ENCODE measurements at regions not wholly inside any gene's neighbourhood (a gene's known extent, or its start where the extent isn't known, plus 50 kb on each side); places are given as distances from the start of the nearest gene placed in this dataset.

- TF ChIP-seq POLR2A (IDR thresholded peaks at IDR 0.05), result no peak
- no peak for TF ChIP-seq CTCF (IDR thresholded peaks at IDR 0.05)
- no peak for TF ChIP-seq EP300 (IDR thresholded peaks at IDR 0.05)
- intact Hi-C loops (cut with DNase I), result loop anchor here (5.0 to 10.0 kb wide), 5 partner anchors 93 to 985 kb away; partner anchors contain the start of gene ZMIZ1 (in 2 of the 4)
- H3K4me3 ChIP-seq, result no peak overlapping the region
- no peaks in the 10 kb centered on the region for H3K9me3 ChIP-seq
- WGBS, 3 donors, result 77 to 79% (median 78%) methylated on average over 7 to 10 of the region's 10 CpGs
- H3K36me3 ChIP-seq, result no peaks in the 10 kb centered on the region
- no peaks in the 10 kb centered on the region for H3K27me3 ChIP-seq
- H3K4me1 ChIP-seq (ENCODE audit: insufficient read depth), result peaks cover 14% of the 10 kb centered on the region
- H3K27ac ChIP-seq, result peak overlapping the region in 1 of 2 donors; percentile 35
- DNase-seq, result peak; percentile 45 to 70 (median 65)
These were observed 178.6 kb downstream of the RPS24 start for GRCh38 chr10:78212060-78212785.

GRCh38 chr10:78212786-78213175, 179.1 kb downstream of the RPS24 start:
- 90 to 97% (median 96%) methylated on average over 7 of the region's 7 CpGs for WGBS, 3 donors
- peaks cover 14% of the 10 kb centered on the region for H3K4me1 ChIP-seq (ENCODE audit: insufficient read depth)
- TF ChIP-seq EP300 (IDR thresholded peaks at IDR 0.05), result no peak
- DNase-seq, result no peak
- intact Hi-C loops (cut with DNase I), result loop anchor here (5.0 to 10.0 kb wide), 5 partner anchors 92 to 985 kb away; partner anchors contain the start of gene ZMIZ1 (in 2 of the 4)
- no peaks in the 10 kb centered on the region for H3K9me3 ChIP-seq
- peak overlapping the region in 1 of 2 donors; percentile 35 for H3K27ac ChIP-seq
- no peaks in the 10 kb centered on the region for H3K27me3 ChIP-seq
- no peak overlapping the region for H3K4me3 ChIP-seq
- H3K36me3 ChIP-seq, result no peaks in the 10 kb centered on the region

GRCh38 chr10:78214955-78215354, 181.3 kb downstream of the RPS24 start:
- Histone ChIP-seq H3K36me3 (no peaks in the 10 kb centered on the region), H3K4me3 (no peak overlapping the region), H3K4me1 (ENCODE audit: insufficient read depth) (peaks cover 14% of the 10 kb centered on the region), H3K9me3 (no peaks in the 10 kb centered on the region), H3K27me3 (no peaks in the 10 kb centered on the region), H3K27ac (peak overlapping the region; percentile 24 to 64)
- TF ChIP-seq CTCF (IDR thresholded peaks at IDR 0.05), result no peak
- TF ChIP-seq POLR2A (IDR thresholded peaks at IDR 0.05), result no peak
- TF ChIP-seq EP300 (IDR thresholded peaks at IDR 0.05), result no peak
- 85 to 93% (median 93%) methylated on average over 4 of the region's 4 CpGs for WGBS, 3 donors
- DNase-seq, result no peak
- intact Hi-C loops (cut with DNase I), result loop anchor here (5.0 to 10.0 kb wide), 5 partner anchors 90 to 982 kb away; partner anchors contain the start of gene ZMIZ1 (in 2 of the 4)

GRCh38 chr10:78215645-78216044, 182.0 kb downstream of the RPS24 start:
- H3K27me3 ChIP-seq, result no peaks in the 10 kb centered on the region
- H3K27ac ChIP-seq, result peak overlapping the region; percentile 24 to 64
- TF ChIP-seq EP300 (IDR thresholded peaks at IDR 0.05) (no peak), POLR2A (IDR thresholded peaks at IDR 0.05) (no peak), CTCF (IDR thresholded peaks at IDR 0.05) (no peak)
- intact Hi-C loops (cut with DNase I), result loop anchor here (5.0 to 10.0 kb wide), 4 partner anchors 89 to 982 kb away; partner anchors contain the start of gene ZMIZ1 (in 2 of the 4)
- DNase-seq, result peak; percentile 77 to 92 (median 83)
- no peak overlapping the region for H3K4me3 ChIP-seq
- H3K9me3 ChIP-seq, result no peaks in the 10 kb centered on the region
- H3K4me1 ChIP-seq (ENCODE audit: insufficient read depth), result peaks cover 14% of the 10 kb centered on the region
- WGBS, 3 donors, result 11 to 13% (median 12%) methylated on average over 12 of the region's 12 CpGs
- no peaks in the 10 kb centered on the region for H3K36me3 ChIP-seq

GRCh38 chr10:78217336-78217735, 183.7 kb downstream of the RPS24 start:
- no peak for DNase-seq
- intact Hi-C loops (cut with DNase I), result loop anchor here (5.0 to 10.0 kb wide), 4 partner anchors 87 to 980 kb away; partner anchors contain the start of gene ZMIZ1 (in 2 of the 4)
- no peaks in the 10 kb centered on the region for H3K27me3 ChIP-seq

More at GRCh38 chr10:78217336-78217735, 183.7 kb downstream of the RPS24 start:
- no peak overlapping the region for H3K27ac ChIP-seq
- peaks cover 12% of the 10 kb centered on the region for H3K4me1 ChIP-seq (ENCODE audit: insufficient read depth)
- 85 to 89% (median 85%) methylated on average over 6 of the region's 6 CpGs for WGBS, 3 donors
- no peak overlapping the region for H3K4me3 ChIP-seq
- TF ChIP-seq POLR2A (IDR thresholded peaks at IDR 0.05) (no peak), CTCF (IDR thresholded peaks at IDR 0.05) (no peak), EP300 (IDR thresholded peaks at IDR 0.05) (no peak)
- H3K9me3 ChIP-seq, result no peaks in the 10 kb centered on the region
- H3K36me3 ChIP-seq, result no peaks in the 10 kb centered on the region
